OCI-LY1 (cell line): ENCODE measurements at regions not wholly inside any gene's neighbourhood (a gene's known extent, or its start where the extent isn't known, plus 50 kb on each side); places are given as distances from the start of the nearest gene placed in this dataset.

Experiments used
- CTCF ChIP-seq: fragments of 200-600 bp; sonication (generic), shearing (Covaris generic); IDR thresholded peaks from 2 replicates; pipeline ENCODE4 v1.5.1; 2017; ENCODE audit warnings: mild to moderate bottlenecking, antibody characterized with exemption, low read length, moderate library complexity, mixed read lengths
- EZH2 ChIP-seq: fragments of 200-600 bp; sonication (generic), shearing (Covaris generic); IDR thresholded peaks from 2 replicates; pipeline ENCODE4 v1.8.0; 2017; ENCODE audit warnings: borderline replicate concordance, mixed run types, mild to moderate bottlenecking, antibody characterized with exemption, low read length, moderate library complexity, mixed read lengths

DNA sequence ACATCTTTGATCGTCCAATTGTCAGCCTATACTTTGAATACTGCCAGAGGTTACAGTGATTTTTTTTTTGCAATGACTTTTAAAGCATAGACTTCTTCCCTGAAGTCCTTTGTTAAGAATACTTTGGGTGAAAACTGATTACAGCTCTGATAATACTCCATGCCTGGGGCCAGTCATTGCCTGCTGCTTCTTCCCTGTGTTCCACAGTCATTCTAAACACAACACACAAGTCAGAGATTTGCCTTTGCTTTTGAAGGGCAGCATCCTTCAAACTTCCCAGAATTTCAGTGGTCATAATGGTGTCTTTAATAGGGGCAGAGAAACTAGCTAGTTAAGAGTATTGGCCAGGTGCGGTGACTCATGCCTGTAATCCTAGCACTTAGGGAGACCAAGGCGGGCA, 153.7 kb upstream of the PLAAT1 start:
- TF ChIP-seq EZH2 (no peak), CTCF (no peak)
